GM23338 (cell line): ENCODE measurements at regions not wholly inside any gene's neighbourhood (a gene's known extent, or its start where the extent isn't known, plus 50 kb on each side); places are given as distances from the start of the nearest gene placed in this dataset.

Source experiments
- ATAC-seq: fragments of 200-7000 bp; cut with Tn5 transposase; 3 replicates; pipeline ENCODE4 v1.9.1; 2020
- DNase-seq: peaks from one replicate; pipeline ENCODE4 v3.0.0-alpha.2; 2015; ENCODE audit warnings: low spot score
- H2AFZ ChIP-seq: fragments of 200-600 bp; sonication (generic); 2 replicates; pipeline ENCODE4 v1.8.0; 2016; ENCODE audit warnings: antibody characterized with exemption, mild to moderate bottlenecking, moderate library complexity
- H3F3A ChIP-seq: fragments of 200-600 bp; sonication (generic); replicated peaks from 2 replicates; pipeline ENCODE4 v1.8.0; 2017; ENCODE audit warnings: antibody characterized with exemption, mixed run types, low read depth
- H3K27ac ChIP-seq: fragments of 200-600 bp; sonication (generic); 2 replicates; pipeline ENCODE4 v1.6.1; 2016; ENCODE audit warnings: low read depth
- H3K27me3 ChIP-seq: fragments of 200-600 bp; sonication (generic); 2 replicates; pipeline ENCODE4 v1.8.0; 2016; ENCODE audit warnings: mild to moderate bottlenecking, mixed run types, moderate library complexity; ENCODE audit not compliant: insufficient read depth
- H3K36me3 ChIP-seq: fragments of 200-600 bp; sonication (generic); 2 replicates; pipeline ENCODE4 v1.8.0; 2016; ENCODE audit warnings: mild to moderate bottlenecking; ENCODE audit not compliant: insufficient read depth
- H3K4me1 ChIP-seq: fragments of 200-600 bp; sonication (generic); 2 replicates; pipeline ENCODE4 v1.8.0; 2016; ENCODE audit warnings: mild to moderate bottlenecking, moderate library complexity; ENCODE audit not compliant: insufficient read depth
- H3K4me2 ChIP-seq: fragments of 200-600 bp; sonication (generic); 2 replicates; pipeline ENCODE4 v1.7.1; 2017; ENCODE audit warnings: mixed run types
- H3K4me3 ChIP-seq: fragments of 200-600 bp; sonication (generic); 2 replicates; pipeline ENCODE4 v1.6.1; 2016; ENCODE audit warnings: mixed run types
- H3K79me2 ChIP-seq: fragments of 200-600 bp; sonication (generic); replicated peaks from 2 replicates; pipeline ENCODE4 v1.8.0; 2017; ENCODE audit warnings: mild to moderate bottlenecking; ENCODE audit not compliant: insufficient read depth
- H3K9me2 ChIP-seq: fragments of 200-600 bp; sonication (generic); 2 replicates; pipeline ENCODE4 v1.8.0; 2017; ENCODE audit not compliant: insufficient read depth
- H4K20me1 ChIP-seq: fragments of 200-600 bp; sonication (generic); replicated peaks from 2 replicates; pipeline ENCODE4 v1.8.0; 2017; ENCODE audit warnings: mild to moderate bottlenecking; ENCODE audit not compliant: insufficient read depth
- H3K27ac Mint-ChIP-seq: 2 replicates; pipeline ENCODE4 v1.8.0; 2020; ENCODE audit warnings: inconsistent platforms, mild to moderate bottlenecking, moderate library complexity, mixed read lengths
- H3K27me3 Mint-ChIP-seq: 3 replicates; pipeline ENCODE4 v1.8.0; 2022; ENCODE audit warnings: low read depth, mild to moderate bottlenecking, moderate library complexity, mixed read lengths, inconsistent platforms; ENCODE audit not compliant: insufficient read depth, poor library complexity
- H3K36me3 Mint-ChIP-seq: 3 replicates; pipeline ENCODE4 v1.8.0; 2021; ENCODE audit warnings: low read depth, mild to moderate bottlenecking, inconsistent platforms, moderate library complexity, mixed read lengths
- H3K4me1 Mint-ChIP-seq: 3 replicates; pipeline ENCODE4 v1.8.0; 2020; ENCODE audit warnings: mild to moderate bottlenecking, inconsistent platforms, mixed read lengths
- H3K4me3 Mint-ChIP-seq: 3 replicates; pipeline ENCODE4 v1.8.0; 2021; ENCODE audit warnings: moderate library complexity, mild to moderate bottlenecking, inconsistent platforms, mixed read lengths
- H3K9me3 Mint-ChIP-seq: 3 replicates; pipeline ENCODE4 v1.8.0; 2020; ENCODE audit warnings: moderate library complexity, mild to moderate bottlenecking, inconsistent platforms, mixed read lengths
- CREB1 ChIP-seq: fragments of 250-450 bp; sonication (Bioruptor Pico); IDR thresholded peaks from 2 replicates; pipeline ENCODE4 v1.5.0; 2020; ENCODE audit warnings: low read depth, mild to moderate bottlenecking, moderate library complexity
- EZH2 ChIP-seq: fragments of 200-600 bp; sonication (generic); IDR thresholded peaks from one replicate; pipeline ENCODE4 v1.8.0; 2017; ENCODE audit warnings: antibody characterized with exemption, mild to moderate bottlenecking, low read depth; ENCODE audit not compliant: unreplicated experiment
- EZH2phosphoT487 ChIP-seq: fragments of 200-600 bp; sonication (generic); IDR thresholded peaks from one replicate; pipeline ENCODE4 v1.8.1; 2018; ENCODE audit warnings: antibody characterized with exemption; ENCODE audit not compliant: unreplicated experiment
- JUNB ChIP-seq: IDR thresholded peaks from one replicate; pipeline ENCODE4 v1.6.1; 2016; ENCODE audit warnings: antibody characterized with exemption; ENCODE audit not compliant: unreplicated experiment
- NANOG ChIP-seq: IDR thresholded peaks from 2 replicates; pipeline ENCODE4 v1.6.1; 2016; ENCODE audit warnings: antibody characterized with exemption, borderline replicate concordance
- POLR2AphosphoS5 ChIP-seq: IDR thresholded peaks from 2 replicates; pipeline ENCODE4 v1.6.1; 2016; ENCODE audit warnings: antibody characterized with exemption, low read depth
- STAT1 ChIP-seq: IDR thresholded peaks from one replicate; pipeline ENCODE4 v1.6.1; 2016; ENCODE audit warnings: antibody characterized with exemption; ENCODE audit not compliant: unreplicated experiment
- ZNF114 ChIP-seq: fragments of 250-450 bp; sonication (Bioruptor Pico); IDR thresholded peaks from 2 replicates; pipeline ENCODE4 v1.5.0; 2020; ENCODE audit warnings: mild to moderate bottlenecking, moderate library complexity
- ZNF331 ChIP-seq: fragments of 250-450 bp; sonication (Bioruptor Pico); IDR thresholded peaks from 2 replicates; pipeline ENCODE4 v1.5.0; 2020; ENCODE audit warnings: low read depth, mild to moderate bottlenecking, moderate library complexity
- TF ChIP-seq, protein P1 (sequence below): IDR thresholded peaks from 2 replicates; pipeline ENCODE4 v1.6.1; 2016; ENCODE audit warnings: antibody characterized with exemption
- TF ChIP-seq, protein P2 (sequence below): fragments of 250-450 bp; sonication (Bioruptor Pico); IDR thresholded peaks from 2 replicates; pipeline ENCODE4 v1.5.0; 2020; ENCODE audit warnings: mild to moderate bottlenecking, moderate library complexity
- TF ChIP-seq, protein P3 (sequence below), 2 experiments: fragments of 200-600 bp in 1 of 2; sonication (generic) in 1 of 2; conservative IDR thresholded peaks; 2 replicates each; pipeline versions ENCODE4 v1.5.1 to v1.6.1; 2016 to 2017; ENCODE audit warnings: antibody characterized with exemption in 2 of 2, low read depth in 2 of 2, mild to moderate bottlenecking in 2 of 2, moderate library complexity in 1 of 2
- TF ChIP-seq, protein P4 (sequence below): IDR thresholded peaks from one replicate; pipeline ENCODE4 v1.6.1; 2018; ENCODE audit warnings: antibody characterized with exemption; ENCODE audit not compliant: unreplicated experiment

DNA sequence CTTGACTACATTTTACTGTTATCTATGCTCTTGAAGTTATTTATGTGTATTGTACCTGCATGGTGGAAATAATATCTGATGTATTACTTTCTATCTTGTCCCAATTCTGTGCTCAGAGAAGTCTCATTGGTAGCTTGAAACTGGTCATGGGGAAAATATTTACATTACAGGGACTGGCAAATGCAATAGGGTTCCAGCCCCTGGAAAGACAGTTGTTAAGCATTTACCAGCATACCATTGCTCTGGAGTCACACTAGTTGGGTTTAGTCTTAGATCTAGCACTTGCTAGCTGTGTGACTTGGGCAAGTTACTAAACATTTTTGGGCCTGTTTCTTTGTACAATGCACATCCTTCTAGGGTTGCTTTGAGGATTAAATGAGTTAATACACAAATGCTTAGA lies 86.3 kb upstream of the NRXN3 start:
- H3K4me2 ChIP-seq: no peak overlapping the region
- no peak overlapping the region for H2AFZ ChIP-seq
- H3K79me2 ChIP-seq: no peaks in the 10 kb centered on the region
- H3F3A ChIP-seq: no peaks in the 10 kb centered on the region
- no peaks in the 10 kb centered on the region for H3K36me3 Mint-ChIP-seq
- H3K27ac ChIP-seq: no peak overlapping the region
- no peaks in the 10 kb centered on the region for H3K36me3 ChIP-seq
- H3K4me3 Mint-ChIP-seq: no peak overlapping the region
- peaks cover 7% of the 10 kb centered on the region for H3K4me1 ChIP-seq
- no peaks in the 10 kb centered on the region for H4K20me1 ChIP-seq
- H3K27me3 ChIP-seq: no peaks in the 10 kb centered on the region
- ATAC-seq: no peak
- H3K9me2 ChIP-seq: no peaks in the 10 kb centered on the region
- no peak for DNase-seq
- TF ChIP-seq, protein P1, sequence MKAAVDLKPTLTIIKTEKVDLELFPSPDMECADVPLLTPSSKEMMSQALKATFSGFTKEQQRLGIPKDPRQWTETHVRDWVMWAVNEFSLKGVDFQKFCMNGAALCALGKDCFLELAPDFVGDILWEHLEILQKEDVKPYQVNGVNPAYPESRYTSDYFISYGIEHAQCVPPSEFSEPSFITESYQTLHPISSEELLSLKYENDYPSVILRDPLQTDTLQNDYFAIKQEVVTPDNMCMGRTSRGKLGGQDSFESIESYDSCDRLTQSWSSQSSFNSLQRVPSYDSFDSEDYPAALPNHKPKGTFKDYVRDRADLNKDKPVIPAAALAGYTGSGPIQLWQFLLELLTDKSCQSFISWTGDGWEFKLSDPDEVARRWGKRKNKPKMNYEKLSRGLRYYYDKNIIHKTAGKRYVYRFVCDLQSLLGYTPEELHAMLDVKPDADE: no peak
- TF ChIP-seq, protein P2, sequence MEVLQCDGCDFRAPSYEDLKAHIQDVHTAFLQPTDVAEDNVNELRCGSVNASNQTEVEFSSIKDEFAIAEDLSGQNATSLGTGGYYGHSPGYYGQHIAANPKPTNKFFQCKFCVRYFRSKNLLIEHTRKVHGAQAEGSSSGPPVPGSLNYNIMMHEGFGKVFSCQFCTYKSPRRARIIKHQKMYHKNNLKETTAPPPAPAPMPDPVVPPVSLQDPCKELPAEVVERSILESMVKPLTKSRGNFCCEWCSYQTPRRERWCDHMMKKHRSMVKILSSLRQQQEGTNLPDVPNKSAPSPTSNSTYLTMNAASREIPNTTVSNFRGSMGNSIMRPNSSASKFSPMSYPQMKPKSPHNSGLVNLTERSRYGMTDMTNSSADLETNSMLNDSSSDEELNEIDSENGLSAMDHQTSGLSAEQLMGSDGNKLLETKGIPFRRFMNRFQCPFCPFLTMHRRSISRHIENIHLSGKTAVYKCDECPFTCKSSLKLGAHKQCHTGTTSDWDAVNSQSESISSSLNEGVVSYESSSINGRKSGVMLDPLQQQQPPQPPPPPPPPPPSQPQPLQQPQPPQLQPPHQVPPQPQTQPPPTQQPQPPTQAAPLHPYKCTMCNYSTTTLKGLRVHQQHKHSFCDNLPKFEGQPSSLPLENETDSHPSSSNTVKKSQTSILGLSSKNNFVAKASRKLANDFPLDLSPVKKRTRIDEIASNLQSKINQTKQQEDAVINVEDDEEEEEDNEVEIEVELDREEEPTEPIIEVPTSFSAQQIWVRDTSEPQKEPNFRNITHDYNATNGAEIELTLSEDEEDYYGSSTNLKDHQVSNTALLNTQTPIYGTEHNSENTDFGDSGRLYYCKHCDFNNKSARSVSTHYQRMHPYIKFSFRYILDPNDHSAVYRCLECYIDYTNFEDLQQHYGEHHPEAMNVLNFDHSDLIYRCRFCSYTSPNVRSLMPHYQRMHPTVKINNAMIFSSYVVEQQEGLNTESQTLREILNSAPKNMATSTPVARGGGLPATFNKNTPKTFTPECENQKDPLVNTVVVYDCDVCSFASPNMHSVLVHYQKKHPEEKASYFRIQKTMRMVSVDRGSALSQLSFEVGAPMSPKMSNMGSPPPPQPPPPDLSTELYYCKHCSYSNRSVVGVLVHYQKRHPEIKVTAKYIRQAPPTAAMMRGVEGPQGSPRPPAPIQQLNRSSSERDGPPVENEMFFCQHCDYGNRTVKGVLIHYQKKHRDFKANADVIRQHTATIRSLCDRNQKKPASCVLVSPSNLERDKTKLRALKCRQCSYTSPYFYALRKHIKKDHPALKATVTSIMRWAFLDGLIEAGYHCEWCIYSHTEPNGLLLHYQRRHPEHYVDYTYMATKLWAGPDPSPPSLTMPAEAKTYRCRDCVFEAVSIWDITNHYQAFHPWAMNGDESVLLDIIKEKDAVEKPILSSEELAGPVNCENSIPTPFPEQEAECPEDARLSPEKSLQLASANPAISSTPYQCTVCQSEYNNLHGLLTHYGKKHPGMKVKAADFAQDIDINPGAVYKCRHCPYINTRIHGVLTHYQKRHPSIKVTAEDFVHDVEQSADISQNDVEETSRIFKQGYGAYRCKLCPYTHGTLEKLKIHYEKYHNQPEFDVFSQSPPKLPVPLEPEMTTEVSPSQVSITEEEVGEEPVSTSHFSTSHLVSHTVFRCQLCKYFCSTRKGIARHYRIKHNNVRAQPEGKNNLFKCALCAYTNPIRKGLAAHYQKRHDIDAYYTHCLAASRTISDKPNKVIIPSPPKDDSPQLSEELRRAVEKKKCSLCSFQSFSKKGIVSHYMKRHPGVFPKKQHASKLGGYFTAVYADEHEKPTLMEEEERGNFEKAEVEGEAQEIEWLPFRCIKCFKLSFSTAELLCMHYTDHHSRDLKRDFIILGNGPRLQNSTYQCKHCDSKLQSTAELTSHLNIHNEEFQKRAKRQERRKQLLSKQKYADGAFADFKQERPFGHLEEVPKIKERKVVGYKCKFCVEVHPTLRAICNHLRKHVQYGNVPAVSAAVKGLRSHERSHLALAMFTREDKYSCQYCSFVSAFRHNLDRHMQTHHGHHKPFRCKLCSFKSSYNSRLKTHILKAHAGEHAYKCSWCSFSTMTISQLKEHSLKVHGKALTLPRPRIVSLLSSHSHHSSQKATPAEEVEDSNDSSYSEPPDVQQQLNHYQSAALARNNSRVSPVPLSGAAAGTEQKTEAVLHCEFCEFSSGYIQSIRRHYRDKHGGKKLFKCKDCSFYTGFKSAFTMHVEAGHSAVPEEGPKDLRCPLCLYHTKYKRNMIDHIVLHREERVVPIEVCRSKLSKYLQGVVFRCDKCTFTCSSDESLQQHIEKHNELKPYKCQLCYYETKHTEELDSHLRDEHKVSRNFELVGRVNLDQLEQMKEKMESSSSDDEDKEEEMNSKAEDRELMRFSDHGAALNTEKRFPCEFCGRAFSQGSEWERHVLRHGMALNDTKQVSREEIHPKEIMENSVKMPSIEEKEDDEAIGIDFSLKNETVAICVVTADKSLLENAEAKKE (CRISPR knock-in tag): no peak
- no peak for TF ChIP-seq EZH2
- TF ChIP-seq ZNF331 (CRISPR knock-in tag): no peak
- TF ChIP-seq, protein P3, sequence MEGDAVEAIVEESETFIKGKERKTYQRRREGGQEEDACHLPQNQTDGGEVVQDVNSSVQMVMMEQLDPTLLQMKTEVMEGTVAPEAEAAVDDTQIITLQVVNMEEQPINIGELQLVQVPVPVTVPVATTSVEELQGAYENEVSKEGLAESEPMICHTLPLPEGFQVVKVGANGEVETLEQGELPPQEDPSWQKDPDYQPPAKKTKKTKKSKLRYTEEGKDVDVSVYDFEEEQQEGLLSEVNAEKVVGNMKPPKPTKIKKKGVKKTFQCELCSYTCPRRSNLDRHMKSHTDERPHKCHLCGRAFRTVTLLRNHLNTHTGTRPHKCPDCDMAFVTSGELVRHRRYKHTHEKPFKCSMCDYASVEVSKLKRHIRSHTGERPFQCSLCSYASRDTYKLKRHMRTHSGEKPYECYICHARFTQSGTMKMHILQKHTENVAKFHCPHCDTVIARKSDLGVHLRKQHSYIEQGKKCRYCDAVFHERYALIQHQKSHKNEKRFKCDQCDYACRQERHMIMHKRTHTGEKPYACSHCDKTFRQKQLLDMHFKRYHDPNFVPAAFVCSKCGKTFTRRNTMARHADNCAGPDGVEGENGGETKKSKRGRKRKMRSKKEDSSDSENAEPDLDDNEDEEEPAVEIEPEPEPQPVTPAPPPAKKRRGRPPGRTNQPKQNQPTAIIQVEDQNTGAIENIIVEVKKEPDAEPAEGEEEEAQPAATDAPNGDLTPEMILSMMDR (conservative IDR thresholded peaks at IDR 0.05; ENCODE audit: low read depth in 2 of 2): no peak
- no peak for TF ChIP-seq CREB1
- TF ChIP-seq, protein P4, sequence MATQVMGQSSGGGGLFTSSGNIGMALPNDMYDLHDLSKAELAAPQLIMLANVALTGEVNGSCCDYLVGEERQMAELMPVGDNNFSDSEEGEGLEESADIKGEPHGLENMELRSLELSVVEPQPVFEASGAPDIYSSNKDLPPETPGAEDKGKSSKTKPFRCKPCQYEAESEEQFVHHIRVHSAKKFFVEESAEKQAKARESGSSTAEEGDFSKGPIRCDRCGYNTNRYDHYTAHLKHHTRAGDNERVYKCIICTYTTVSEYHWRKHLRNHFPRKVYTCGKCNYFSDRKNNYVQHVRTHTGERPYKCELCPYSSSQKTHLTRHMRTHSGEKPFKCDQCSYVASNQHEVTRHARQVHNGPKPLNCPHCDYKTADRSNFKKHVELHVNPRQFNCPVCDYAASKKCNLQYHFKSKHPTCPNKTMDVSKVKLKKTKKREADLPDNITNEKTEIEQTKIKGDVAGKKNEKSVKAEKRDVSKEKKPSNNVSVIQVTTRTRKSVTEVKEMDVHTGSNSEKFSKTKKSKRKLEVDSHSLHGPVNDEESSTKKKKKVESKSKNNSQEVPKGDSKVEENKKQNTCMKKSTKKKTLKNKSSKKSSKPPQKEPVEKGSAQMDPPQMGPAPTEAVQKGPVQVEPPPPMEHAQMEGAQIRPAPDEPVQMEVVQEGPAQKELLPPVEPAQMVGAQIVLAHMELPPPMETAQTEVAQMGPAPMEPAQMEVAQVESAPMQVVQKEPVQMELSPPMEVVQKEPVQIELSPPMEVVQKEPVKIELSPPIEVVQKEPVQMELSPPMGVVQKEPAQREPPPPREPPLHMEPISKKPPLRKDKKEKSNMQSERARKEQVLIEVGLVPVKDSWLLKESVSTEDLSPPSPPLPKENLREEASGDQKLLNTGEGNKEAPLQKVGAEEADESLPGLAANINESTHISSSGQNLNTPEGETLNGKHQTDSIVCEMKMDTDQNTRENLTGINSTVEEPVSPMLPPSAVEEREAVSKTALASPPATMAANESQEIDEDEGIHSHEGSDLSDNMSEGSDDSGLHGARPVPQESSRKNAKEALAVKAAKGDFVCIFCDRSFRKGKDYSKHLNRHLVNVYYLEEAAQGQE: no peak
- TF ChIP-seq POLR2AphosphoS5: no peak
- TF ChIP-seq NANOG: no peak
- TF ChIP-seq EZH2phosphoT487: no peak
- no peak for TF ChIP-seq ZNF114 (CRISPR knock-in tag)
- no peak for TF ChIP-seq STAT1
- TF ChIP-seq JUNB: no peak
- no peaks in the 10 kb centered on the region for H3K9me3 Mint-ChIP-seq
- peaks cover 13% of the 10 kb centered on the region for H3K4me1 Mint-ChIP-seq
- no peak overlapping the region for H3K4me3 ChIP-seq
- no peak overlapping the region for H3K27ac Mint-ChIP-seq
- H3K27me3 Mint-ChIP-seq: peaks cover 7% of the 10 kb centered on the region
